ENCODE measurements at regions not wholly inside any gene's neighbourhood (a gene's known extent, or its start where the extent isn't known, plus 50 kb on each side); places are given as distances from the start of the nearest gene placed in this dataset.

GRCh38 chr5:168086746-168087145 lies 204.7 kb upstream of the WWC1 start:
- H3K27ac ChIP-seq (ENCODE audit: low read depth, low read length, poor library complexity, severe bottlenecking) = no peak overlapping the region
- H3K9me2 ChIP-seq (ENCODE audit: low read depth, low read length) = no peaks in the 10 kb centered on the region
- no peaks in the 10 kb centered on the region for H3K4me1 ChIP-seq (ENCODE audit: insufficient read depth, low read length, severe bottlenecking)
- no peaks in the 10 kb centered on the region for H3K27me3 ChIP-seq (ENCODE audit: insufficient read depth, low read length)
- H3F3A ChIP-seq (ENCODE audit: insufficient read depth, low read length) = no peaks in the 10 kb centered on the region
- no peak overlapping the region for H3K4me3 ChIP-seq (ENCODE audit: low read depth, low read length, poor library complexity, severe bottlenecking)
- TF ChIP-seq CTCF (IDR thresholded peaks at IDR 0.05; ENCODE audit: low read length) (no peak), EZH2 (IDR thresholded peaks at IDR 0.05; ENCODE audit: borderline replicate concordance, low read length) (no peak)
- H3K79me2 ChIP-seq (ENCODE audit: insufficient read depth, low read length) = no peaks in the 10 kb centered on the region
- no peak overlapping the region for H3K9ac ChIP-seq (ENCODE audit: low read length)
- H4K20me1 ChIP-seq (ENCODE audit: insufficient read depth, low read length) = no peaks in the 10 kb centered on the region
- H3K9me3 ChIP-seq (ENCODE audit: low read length) = no peaks in the 10 kb centered on the region
- no peak overlapping the region for H3K4me2 ChIP-seq (ENCODE audit: low read length)
- H2AFZ ChIP-seq (ENCODE audit: low read length) = no peak overlapping the region
- no peaks in the 10 kb centered on the region for H3K36me3 ChIP-seq (ENCODE audit: insufficient read depth, low read length)

GRCh38 chr5:168088410-168089173 lies 202.9 kb upstream of the WWC1 start:
- H3K4me3 ChIP-seq (ENCODE audit: low read depth, low read length, poor library complexity, severe bottlenecking) = no peak overlapping the region
- no peak overlapping the region for H3K4me2 ChIP-seq (ENCODE audit: low read length)
- H3K36me3 ChIP-seq (ENCODE audit: insufficient read depth, low read length) = no peaks in the 10 kb centered on the region
- no peaks in the 10 kb centered on the region for H3K9me2 ChIP-seq (ENCODE audit: low read depth, low read length)
- no peak overlapping the region for H2AFZ ChIP-seq (ENCODE audit: low read length)
- no peak for TF ChIP-seq CTCF (IDR thresholded peaks at IDR 0.05; ENCODE audit: low read length)
- TF ChIP-seq EZH2 (IDR thresholded peaks at IDR 0.05; ENCODE audit: borderline replicate concordance, low read length) = no peak
- H3F3A ChIP-seq (ENCODE audit: insufficient read depth, low read length) = no peaks in the 10 kb centered on the region
- no peaks in the 10 kb centered on the region for H3K79me2 ChIP-seq (ENCODE audit: insufficient read depth, low read length)
- H3K27ac ChIP-seq (ENCODE audit: low read depth, low read length, poor library complexity, severe bottlenecking) = no peak overlapping the region
- no peaks in the 10 kb centered on the region for H3K4me1 ChIP-seq (ENCODE audit: insufficient read depth, low read length, severe bottlenecking)
- no peaks in the 10 kb centered on the region for H4K20me1 ChIP-seq (ENCODE audit: insufficient read depth, low read length)
- H3K27me3 ChIP-seq (ENCODE audit: insufficient read depth, low read length) = no peaks in the 10 kb centered on the region
- H3K9me3 ChIP-seq (ENCODE audit: low read length) = no peaks in the 10 kb centered on the region
- no peak overlapping the region for H3K9ac ChIP-seq (ENCODE audit: low read length)

- Histone ChIP-seq H3K4me3 (ENCODE audit: low read depth, low read length, poor library complexity, severe bottlenecking) (no peak overlapping the region), H3K9ac (ENCODE audit: low read length) (no peak overlapping the region), H3K27ac (ENCODE audit: low read depth, low read length, poor library complexity, severe bottlenecking) (no peak overlapping the region), H3K36me3 (ENCODE audit: insufficient read depth, low read length) (no peaks in the 10 kb centered on the region), H3F3A (ENCODE audit: insufficient read depth, low read length) (no peaks in the 10 kb centered on the region), H3K27me3 (ENCODE audit: insufficient read depth, low read length) (no peaks in the 10 kb centered on the region), H2AFZ (ENCODE audit: low read length) (no peak overlapping the region), H3K4me1 (ENCODE audit: insufficient read depth, low read length, severe bottlenecking) (no peaks in the 10 kb centered on the region), H3K9me3 (ENCODE audit: low read length) (no peaks in the 10 kb centered on the region), H3K79me2 (ENCODE audit: insufficient read depth, low read length) (no peaks in the 10 kb centered on the region), H4K20me1 (ENCODE audit: insufficient read depth, low read length) (no peaks in the 10 kb centered on the region), H3K9me2 (ENCODE audit: low read depth, low read length) (no peaks in the 10 kb centered on the region), H3K4me2 (ENCODE audit: low read length) (no peak overlapping the region)
- TF ChIP-seq CTCF (IDR thresholded peaks at IDR 0.05; ENCODE audit: low read length) (no peak), EZH2 (IDR thresholded peaks at IDR 0.05; ENCODE audit: borderline replicate concordance, low read length) (no peak)
These were observed 202.1 kb upstream of the WWC1 start for GRCh38 chr5:168089201-168089887.
